Neural cell (in vitro differentiated cells): ENCODE measurements at regions not wholly inside any gene's neighbourhood (a gene's known extent, or its start where the extent isn't known, plus 50 kb on each side); places are given as distances from the start of the nearest gene placed in this dataset.

Source experiments
- H2AFZ ChIP-seq: fragments of 200-600, 300-800 bp; sonication (generic), shearing (Covaris generic); 2 replicates; pipeline ENCODE4 v1.6.0; 2014; ENCODE audit warnings: low read depth, mild to moderate bottlenecking, antibody characterized with exemption, low read length, moderate library complexity
- H3F3A ChIP-seq: fragments of 200-600 bp; shearing (Covaris generic); 2 replicates; pipeline ENCODE4 v1.6.1; 2016; ENCODE audit warnings: mild to moderate bottlenecking, moderate library complexity, mixed read lengths, antibody characterized with exemption, low read length; ENCODE audit not compliant: insufficient read depth, poor library complexity, severe bottlenecking
- H3K27ac ChIP-seq: fragments of 200-600, 300-800 bp; sonication (generic), shearing (Covaris generic); 2 replicates; pipeline ENCODE4 v1.5.1; 2014; ENCODE audit warnings: mild to moderate bottlenecking, low read length, moderate library complexity
- H3K27me3 ChIP-seq: fragments of 300-800, 200-600 bp; sonication (generic), shearing (Covaris generic); 2 replicates; pipeline ENCODE4 v1.6.0; 2014; ENCODE audit warnings: mild to moderate bottlenecking, low read depth, low read length, moderate library complexity; ENCODE audit not compliant: insufficient read depth
- H3K36me3 ChIP-seq: fragments of 300-800, 200-600 bp; sonication (generic), shearing (Covaris generic); 2 replicates; pipeline ENCODE4 v1.5.1; 2014; ENCODE audit warnings: mild to moderate bottlenecking, antibody characterized with exemption, low read length, moderate library complexity; ENCODE audit not compliant: insufficient read depth
- H3K4me2 ChIP-seq: fragments of 300-800, 200-600 bp; sonication (generic), shearing (Covaris generic); 2 replicates; pipeline ENCODE4 v1.6.0; 2014; ENCODE audit warnings: mild to moderate bottlenecking, low read length
- H3K4me3 ChIP-seq: fragments of 300-800, 200-600 bp; sonication (generic), shearing (Covaris generic); 2 replicates; pipeline ENCODE4 v1.5.1; 2014; ENCODE audit warnings: mild to moderate bottlenecking, low read length, moderate library complexity
- H3K79me2 ChIP-seq: fragments of 200-600 bp; shearing (Covaris generic); replicated peaks from 2 replicates; pipeline ENCODE4 v1.6.0; 2014; ENCODE audit warnings: mild to moderate bottlenecking, low read length, moderate library complexity; ENCODE audit not compliant: insufficient read depth
- H3K9ac ChIP-seq: fragments of 300-800, 200-600 bp; sonication (generic), shearing (Covaris generic); 2 replicates; pipeline ENCODE4 v1.6.1; 2016; ENCODE audit warnings: mild to moderate bottlenecking, low read length, mixed read lengths
- H3K9me2 ChIP-seq: fragments of 200-600 bp; shearing (Covaris generic); 2 replicates; pipeline ENCODE4 v1.6.1; 2016; ENCODE audit warnings: mild to moderate bottlenecking, low read length, mixed read lengths; ENCODE audit not compliant: insufficient read depth
- H3K9me3 ChIP-seq: fragments of 200-600, 300-800 bp; sonication (generic), shearing (Covaris generic); 2 replicates; pipeline ENCODE4 v1.6.1; 2016; ENCODE audit warnings: mild to moderate bottlenecking, mixed run types, low read length, moderate library complexity, mixed read lengths
- H4K20me1 ChIP-seq: fragments of 200-600 bp; shearing (Covaris generic); 2 replicates; pipeline ENCODE4 v1.6.1; 2016; ENCODE audit warnings: mild to moderate bottlenecking, mixed run types; ENCODE audit not compliant: insufficient read depth
- CTCF ChIP-seq: fragments of 450-650 bp; IDR thresholded peaks from 2 replicates; pipeline ENCODE4 v1.5.1; 2014; ENCODE audit warnings: antibody characterized with exemption, mild to moderate bottlenecking, moderate library complexity; ENCODE audit not compliant: poor library complexity, severe bottlenecking
- EP300 ChIP-seq: fragments of 450-650 bp; conservative IDR thresholded peaks from 2 replicates; pipeline ENCODE4 v1.6.1; 2014; ENCODE audit warnings: antibody characterized with exemption, mild to moderate bottlenecking, moderate library complexity; ENCODE audit not compliant: poor library complexity, severe bottlenecking
- EZH2 ChIP-seq: fragments of 200-600, 300-800 bp; shearing (Covaris generic), sonication (generic); IDR thresholded peaks from 2 replicates; pipeline ENCODE4 v1.6.1; 2014; ENCODE audit warnings: antibody characterized with exemption, low read length, borderline replicate concordance, mild to moderate bottlenecking; ENCODE audit not compliant: insufficient read depth, poor library complexity, severe bottlenecking
- MXI1 ChIP-seq: fragments of 450-650 bp; conservative IDR thresholded peaks from 2 replicates; pipeline ENCODE4 v1.6.1; 2014; ENCODE audit warnings: antibody characterized with exemption, mild to moderate bottlenecking; ENCODE audit not compliant: poor library complexity, severe bottlenecking
- POLR2AphosphoS5 ChIP-seq: IDR thresholded peaks from 2 replicates; pipeline ENCODE4 v1.6.1; 2012
- RAD21 ChIP-seq: fragments of 450-650 bp; conservative IDR thresholded peaks from 2 replicates; pipeline ENCODE4 v1.6.1; 2014; ENCODE audit warnings: antibody characterized with exemption, mild to moderate bottlenecking, moderate library complexity
- SMC3 ChIP-seq: fragments of 450-650 bp; conservative IDR thresholded peaks from 2 replicates; pipeline ENCODE4 v1.6.1; 2014; ENCODE audit warnings: antibody characterized with exemption, mild to moderate bottlenecking, moderate library complexity; ENCODE audit not compliant: poor library complexity
- TAF1 ChIP-seq: IDR thresholded peaks from 2 replicates; pipeline ENCODE4 v1.6.1; 2012; ENCODE audit warnings: low read depth
- TF ChIP-seq, protein P1 (sequence below): IDR thresholded peaks from 2 replicates; pipeline ENCODE4 v1.6.1; 2012; ENCODE audit warnings: borderline replicate concordance

GRCh38 chr14:38901791-38902190 is 201.2 kb downstream of the SEC23A start:
- no peaks in the 10 kb centered on the region for H3K9me3 ChIP-seq
- H3K4me2 ChIP-seq: no peak overlapping the region
- H3K36me3 ChIP-seq: no peaks in the 10 kb centered on the region
- no peak for TF ChIP-seq TAF1
- TF ChIP-seq RAD21: no peak
- TF ChIP-seq POLR2AphosphoS5: no peak
- no peak for TF ChIP-seq SMC3
- TF ChIP-seq EZH2: no peak
- TF ChIP-seq, protein P1, sequence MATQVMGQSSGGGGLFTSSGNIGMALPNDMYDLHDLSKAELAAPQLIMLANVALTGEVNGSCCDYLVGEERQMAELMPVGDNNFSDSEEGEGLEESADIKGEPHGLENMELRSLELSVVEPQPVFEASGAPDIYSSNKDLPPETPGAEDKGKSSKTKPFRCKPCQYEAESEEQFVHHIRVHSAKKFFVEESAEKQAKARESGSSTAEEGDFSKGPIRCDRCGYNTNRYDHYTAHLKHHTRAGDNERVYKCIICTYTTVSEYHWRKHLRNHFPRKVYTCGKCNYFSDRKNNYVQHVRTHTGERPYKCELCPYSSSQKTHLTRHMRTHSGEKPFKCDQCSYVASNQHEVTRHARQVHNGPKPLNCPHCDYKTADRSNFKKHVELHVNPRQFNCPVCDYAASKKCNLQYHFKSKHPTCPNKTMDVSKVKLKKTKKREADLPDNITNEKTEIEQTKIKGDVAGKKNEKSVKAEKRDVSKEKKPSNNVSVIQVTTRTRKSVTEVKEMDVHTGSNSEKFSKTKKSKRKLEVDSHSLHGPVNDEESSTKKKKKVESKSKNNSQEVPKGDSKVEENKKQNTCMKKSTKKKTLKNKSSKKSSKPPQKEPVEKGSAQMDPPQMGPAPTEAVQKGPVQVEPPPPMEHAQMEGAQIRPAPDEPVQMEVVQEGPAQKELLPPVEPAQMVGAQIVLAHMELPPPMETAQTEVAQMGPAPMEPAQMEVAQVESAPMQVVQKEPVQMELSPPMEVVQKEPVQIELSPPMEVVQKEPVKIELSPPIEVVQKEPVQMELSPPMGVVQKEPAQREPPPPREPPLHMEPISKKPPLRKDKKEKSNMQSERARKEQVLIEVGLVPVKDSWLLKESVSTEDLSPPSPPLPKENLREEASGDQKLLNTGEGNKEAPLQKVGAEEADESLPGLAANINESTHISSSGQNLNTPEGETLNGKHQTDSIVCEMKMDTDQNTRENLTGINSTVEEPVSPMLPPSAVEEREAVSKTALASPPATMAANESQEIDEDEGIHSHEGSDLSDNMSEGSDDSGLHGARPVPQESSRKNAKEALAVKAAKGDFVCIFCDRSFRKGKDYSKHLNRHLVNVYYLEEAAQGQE: no peak
- no peak for TF ChIP-seq EP300
- TF ChIP-seq MXI1: no peak
- no peak for TF ChIP-seq CTCF
- H3F3A ChIP-seq: no peaks in the 10 kb centered on the region
- no peaks in the 10 kb centered on the region for H3K9me2 ChIP-seq
- no peaks in the 10 kb centered on the region for H3K27me3 ChIP-seq
- no peak overlapping the region for H3K4me3 ChIP-seq
- H4K20me1 ChIP-seq: no peaks in the 10 kb centered on the region
- H3K79me2 ChIP-seq: no peaks in the 10 kb centered on the region
- H2AFZ ChIP-seq: no peak overlapping the region
- H3K9ac ChIP-seq: no peak overlapping the region
- no peak overlapping the region for H3K27ac ChIP-seq

- no peak overlapping the region for H3K9ac ChIP-seq
- no peaks in the 10 kb centered on the region for H4K20me1 ChIP-seq
- TF ChIP-seq POLR2AphosphoS5: no peak
- no peak for TF ChIP-seq EZH2
- TF ChIP-seq, protein P1: no peak
- no peak overlapping the region for H3K4me2 ChIP-seq
- no peaks in the 10 kb centered on the region for H3K27me3 ChIP-seq
- H3K27ac ChIP-seq: no peak overlapping the region
- H3K36me3 ChIP-seq: no peaks in the 10 kb centered on the region
- no peaks in the 10 kb centered on the region for H3K79me2 ChIP-seq
- H2AFZ ChIP-seq: no peak overlapping the region
- H3K9me3 ChIP-seq: no peaks in the 10 kb centered on the region
- no peak overlapping the region for H3K4me3 ChIP-seq
- no peaks in the 10 kb centered on the region for H3F3A ChIP-seq
- no peaks in the 10 kb centered on the region for H3K9me2 ChIP-seq
Observed at GRCh38 chr14:38900887-38901286, 202.1 kb downstream of the SEC23A start.
